ENCODE measurements at regions not wholly inside any gene's neighbourhood (a gene's known extent, or its start where the extent isn't known, plus 50 kb on each side); places are given as distances from the start of the nearest gene placed in this dataset.

- H3K27me3 ChIP-seq, result no peaks in the 10 kb centered on the region
- no peaks in the 10 kb centered on the region for H3K9me3 ChIP-seq
- H3K4me3 ChIP-seq, result no peak overlapping the region
- peaks cover 20% of the 10 kb centered on the region for H3K4me1 ChIP-seq
- intact Hi-C loops (cut with DNase I), result loop anchor here (10.0 kb wide), 1 partner anchor 67 kb away; no protein-coding TSS in a partner anchor
- TF ChIP-seq POLR2A (IDR thresholded peaks at IDR 0.05), result no peak
- TF ChIP-seq POLR2AphosphoS5 (IDR thresholded peaks at IDR 0.05; ENCODE audit: insufficient read depth in 1 of 2, low read depth in 1 of 2), result no peak
- no peak for TF ChIP-seq CTCF (IDR thresholded peaks at IDR 0.05)
- peak overlapping the region; percentile 63 for H3K27ac ChIP-seq
- DNase-seq (ENCODE audit: extremely low spot score in 2 of 2), result no peak
- H3K36me3 ChIP-seq, result no peaks in the 10 kb centered on the region
These were observed 155.1 kb upstream of the SMLR1 start for GRCh38 chr6:130672153-130672552.

DNA sequence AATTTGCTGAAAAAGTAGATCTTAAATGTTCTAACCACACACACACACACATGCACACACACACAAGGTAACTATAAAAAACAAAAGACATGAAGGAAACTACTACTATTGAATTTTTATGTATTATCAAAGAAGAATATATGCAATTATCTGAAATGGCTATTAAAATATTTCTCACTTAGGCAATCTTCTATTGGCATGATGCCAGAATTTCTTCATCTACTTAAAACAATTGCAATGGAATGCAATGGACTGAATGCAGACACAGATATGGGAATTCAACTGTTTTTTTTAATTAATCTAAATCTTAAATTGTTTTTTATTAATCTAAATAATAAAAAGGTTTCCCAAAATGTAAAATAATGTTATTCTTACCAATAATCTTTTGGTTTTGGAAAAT is 152.6 kb upstream of the SMLR1 start:
- intact Hi-C loops (cut with DNase I), result loop anchor here (10.0 kb wide), 1 partner anchor 70 kb away; no protein-coding TSS in a partner anchor
- Histone ChIP-seq H3K9me3 (no peaks in the 10 kb centered on the region), H3K27me3 (no peaks in the 10 kb centered on the region), H3K36me3 (no peaks in the 10 kb centered on the region), H3K4me3 (no peak overlapping the region), H3K4me1 (peaks cover 20% of the 10 kb centered on the region), H3K27ac (no peak overlapping the region)
- DNase-seq (ENCODE audit: extremely low spot score in 2 of 2), result no peak
- TF ChIP-seq CTCF (IDR thresholded peaks at IDR 0.05), result no peak
- TF ChIP-seq POLR2AphosphoS5 (IDR thresholded peaks at IDR 0.05; ENCODE audit: insufficient read depth in 1 of 2, low read depth in 1 of 2), result no peak
- TF ChIP-seq POLR2A (IDR thresholded peaks at IDR 0.05), result no peak

GRCh38 chr6:130675072-130675471 is 152.1 kb upstream of the SMLR1 start:
- Histone ChIP-seq H3K27me3 (no peaks in the 10 kb centered on the region), H3K4me1 (peaks cover 19% of the 10 kb centered on the region), H3K36me3 (no peaks in the 10 kb centered on the region), H3K27ac (no peak overlapping the region), H3K4me3 (no peak overlapping the region), H3K9me3 (no peaks in the 10 kb centered on the region)
- intact Hi-C loops (cut with DNase I), result loop anchor here (10.0 kb wide), 1 partner anchor 70 kb away; no protein-coding TSS in a partner anchor
- DNase-seq (ENCODE audit: extremely low spot score in 2 of 2), result no peak
- no peak for TF ChIP-seq POLR2A (IDR thresholded peaks at IDR 0.05)
- TF ChIP-seq POLR2AphosphoS5 (IDR thresholded peaks at IDR 0.05; ENCODE audit: insufficient read depth in 1 of 2, low read depth in 1 of 2), result no peak
- TF ChIP-seq CTCF (IDR thresholded peaks at IDR 0.05), result no peak

DNA sequence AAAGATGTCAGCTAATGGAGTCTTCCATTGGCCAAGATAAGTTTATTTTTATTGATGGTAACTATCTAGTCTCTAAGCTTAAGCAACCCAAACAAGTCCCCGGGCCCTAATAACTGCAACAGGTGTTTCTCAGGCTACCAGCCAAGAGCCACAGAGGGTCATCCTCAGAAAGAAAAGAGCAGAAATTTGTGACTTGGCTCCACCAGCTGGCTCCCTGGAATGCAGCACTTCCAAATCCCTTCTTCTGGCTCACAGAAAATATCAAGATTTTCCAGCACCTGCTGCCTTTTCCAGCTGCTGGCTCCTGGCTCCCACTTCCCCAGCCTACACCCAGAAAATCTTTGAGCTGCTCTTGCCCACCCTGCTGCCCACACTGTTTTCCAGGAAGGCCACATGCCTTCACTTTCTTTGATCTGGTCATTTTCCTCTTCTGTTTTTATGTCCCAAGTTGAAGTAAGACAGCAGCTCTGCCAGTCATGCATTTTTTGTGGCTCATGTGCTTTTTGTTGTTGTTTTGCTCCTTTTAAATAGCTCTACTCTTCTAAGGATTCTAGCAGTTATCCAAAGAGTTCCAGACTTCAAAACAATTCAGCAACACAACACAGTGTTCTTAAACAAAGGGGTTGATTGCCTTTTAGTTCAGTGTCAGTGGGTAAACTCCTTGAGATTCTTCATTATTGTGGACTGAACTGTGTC is 151.0 kb upstream of the SMLR1 start:
- Histone ChIP-seq H3K9me3 (no peaks in the 10 kb centered on the region), H3K4me3 (no peak overlapping the region), H3K36me3 (no peaks in the 10 kb centered on the region), H3K27me3 (no peaks in the 10 kb centered on the region), H3K4me1 (peaks cover 19% of the 10 kb centered on the region), H3K27ac (peak overlapping the region; percentile 40)
- intact Hi-C loops (cut with DNase I), result loop anchor here (10.0 kb wide), 1 partner anchor 71 kb away; no protein-coding TSS in a partner anchor
- no peak for DNase-seq (ENCODE audit: extremely low spot score in 2 of 2)
- TF ChIP-seq CTCF (IDR thresholded peaks at IDR 0.05), result no peak
- TF ChIP-seq POLR2AphosphoS5 (IDR thresholded peaks at IDR 0.05; ENCODE audit: insufficient read depth in 1 of 2, low read depth in 1 of 2), result no peak
- no peak for TF ChIP-seq POLR2A (IDR thresholded peaks at IDR 0.05)

DNA sequence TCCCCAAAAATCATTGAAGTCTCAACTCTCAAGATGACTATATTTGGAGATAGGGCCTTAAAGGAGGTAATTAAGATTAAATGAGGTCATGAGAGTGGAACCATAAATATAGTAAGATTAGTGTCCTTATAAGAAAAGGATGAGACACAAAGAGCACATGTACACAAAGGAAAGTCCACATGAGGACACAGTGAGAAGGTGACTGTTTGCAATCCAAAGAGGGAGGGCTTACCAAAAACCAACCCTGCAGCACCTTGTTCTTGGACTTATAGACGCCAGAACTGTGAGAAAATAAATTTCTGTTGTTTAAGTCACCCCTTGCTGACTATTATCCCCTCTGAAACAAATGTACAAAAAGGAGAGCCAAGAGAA is 150.4 kb upstream of the SMLR1 start:
- intact Hi-C loops (cut with DNase I), result loop anchor here (10.0 kb wide), 1 partner anchor 72 kb away; no protein-coding TSS in a partner anchor
- no peaks in the 10 kb centered on the region for H3K9me3 ChIP-seq
- TF ChIP-seq POLR2AphosphoS5 (IDR thresholded peaks at IDR 0.05; ENCODE audit: insufficient read depth in 1 of 2, low read depth in 1 of 2), result no peak
- H3K27me3 ChIP-seq, result no peaks in the 10 kb centered on the region
- H3K36me3 ChIP-seq, result no peaks in the 10 kb centered on the region
- H3K4me1 ChIP-seq, result peaks cover 25% of the 10 kb centered on the region
- H3K4me3 ChIP-seq, result no peak overlapping the region
- no peak for DNase-seq (ENCODE audit: extremely low spot score in 2 of 2)
- H3K27ac ChIP-seq, result peak overlapping the region; percentile 40
